ENCODE measurements at regions not wholly inside any gene's neighbourhood (a gene's known extent, or its start where the extent isn't known, plus 50 kb on each side); places are given as distances from the start of the nearest gene placed in this dataset.

DNA sequence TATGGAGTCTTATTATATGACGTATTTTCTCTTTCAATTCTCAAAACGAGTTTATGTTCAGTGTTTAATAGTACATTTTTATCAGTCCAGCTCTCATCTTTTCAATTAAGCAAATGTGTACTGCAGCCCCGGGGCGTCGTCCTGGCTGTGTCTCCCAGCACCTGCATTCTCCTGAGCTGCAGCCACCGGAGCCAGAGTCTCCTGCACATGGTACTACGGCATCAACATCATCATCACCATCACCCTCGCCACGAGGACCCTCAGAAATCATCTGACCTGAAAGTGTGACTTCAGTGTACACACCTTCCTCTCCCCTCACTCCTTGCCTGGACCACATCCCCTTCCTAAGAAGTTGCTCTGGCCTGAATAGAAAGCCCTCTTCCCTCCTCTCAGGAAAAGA, 267.7 kb upstream of the ARID1B start:
- no peak overlapping the region for H3K27ac ChIP-seq
- peaks cover 0 to 7% (median 0%) of the 10 kb centered on the region in 4 donors for H3K4me1 ChIP-seq
- intact Hi-C loops (cut with DNase I), result no loop called here
- no peaks in the 10 kb centered on the region for H3K9me3 ChIP-seq
- H3K27me3 ChIP-seq, result no peaks in the 10 kb centered on the region
- 82 to 87% methylated on average over 9 of the region's 9 CpGs for WGBS, 2 donors
- H3K36me3 ChIP-seq, result no peaks in the 10 kb centered on the region
- TF ChIP-seq POLR2A (IDR thresholded peaks at IDR 0.05), result no peak
- TF ChIP-seq, protein P1, sequence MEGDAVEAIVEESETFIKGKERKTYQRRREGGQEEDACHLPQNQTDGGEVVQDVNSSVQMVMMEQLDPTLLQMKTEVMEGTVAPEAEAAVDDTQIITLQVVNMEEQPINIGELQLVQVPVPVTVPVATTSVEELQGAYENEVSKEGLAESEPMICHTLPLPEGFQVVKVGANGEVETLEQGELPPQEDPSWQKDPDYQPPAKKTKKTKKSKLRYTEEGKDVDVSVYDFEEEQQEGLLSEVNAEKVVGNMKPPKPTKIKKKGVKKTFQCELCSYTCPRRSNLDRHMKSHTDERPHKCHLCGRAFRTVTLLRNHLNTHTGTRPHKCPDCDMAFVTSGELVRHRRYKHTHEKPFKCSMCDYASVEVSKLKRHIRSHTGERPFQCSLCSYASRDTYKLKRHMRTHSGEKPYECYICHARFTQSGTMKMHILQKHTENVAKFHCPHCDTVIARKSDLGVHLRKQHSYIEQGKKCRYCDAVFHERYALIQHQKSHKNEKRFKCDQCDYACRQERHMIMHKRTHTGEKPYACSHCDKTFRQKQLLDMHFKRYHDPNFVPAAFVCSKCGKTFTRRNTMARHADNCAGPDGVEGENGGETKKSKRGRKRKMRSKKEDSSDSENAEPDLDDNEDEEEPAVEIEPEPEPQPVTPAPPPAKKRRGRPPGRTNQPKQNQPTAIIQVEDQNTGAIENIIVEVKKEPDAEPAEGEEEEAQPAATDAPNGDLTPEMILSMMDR (IDR thresholded peaks at IDR 0.05), result no peak
- TF ChIP-seq POLR2AphosphoS5 (IDR thresholded peaks at IDR 0.05), result no peak
- no peak for DNase-seq
- no peak overlapping the region for H3K4me3 ChIP-seq

DNA sequence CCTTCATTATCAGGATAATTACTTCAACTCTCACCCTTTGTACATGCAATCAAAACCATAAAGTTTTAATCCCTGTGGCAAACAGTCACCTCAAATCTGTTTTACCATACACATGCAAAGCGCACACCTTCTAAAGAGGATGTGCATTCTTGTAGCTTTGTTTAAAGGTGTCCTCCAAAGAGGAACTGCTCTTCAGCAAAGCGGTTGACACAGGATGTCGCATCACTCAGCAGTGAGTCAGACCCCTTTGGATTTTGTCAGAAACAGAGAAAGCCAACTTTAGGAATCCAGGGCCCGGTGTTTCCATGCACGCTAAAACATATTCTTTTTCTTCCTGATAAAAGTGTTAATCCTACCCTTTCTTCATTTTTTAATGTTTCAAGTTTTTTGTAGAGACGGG, 268.3 kb upstream of the ARID1B start:
- Histone ChIP-seq H3K4me1 (peaks cover 0 to 6% (median 0%) of the 10 kb centered on the region in 4 donors), H3K4me3 (no peak overlapping the region), H3K9me3 (no peaks in the 10 kb centered on the region), H3K27ac (no peak overlapping the region), H3K27me3 (no peaks in the 10 kb centered on the region), H3K36me3 (no peaks in the 10 kb centered on the region)
- TF ChIP-seq POLR2AphosphoS5 (IDR thresholded peaks at IDR 0.05) (no peak), EP300 (IDR thresholded peaks at IDR 0.05) (no peak), POLR2A (IDR thresholded peaks at IDR 0.05) (no peak)
- TF ChIP-seq, protein P1 (IDR thresholded peaks at IDR 0.05), result no peak
- intact Hi-C loops (cut with DNase I), result no loop called here
- WGBS, 2 donors, result 70 to 87% methylated on average over 6 of the region's 6 CpGs
- no peak for DNase-seq

DNA sequence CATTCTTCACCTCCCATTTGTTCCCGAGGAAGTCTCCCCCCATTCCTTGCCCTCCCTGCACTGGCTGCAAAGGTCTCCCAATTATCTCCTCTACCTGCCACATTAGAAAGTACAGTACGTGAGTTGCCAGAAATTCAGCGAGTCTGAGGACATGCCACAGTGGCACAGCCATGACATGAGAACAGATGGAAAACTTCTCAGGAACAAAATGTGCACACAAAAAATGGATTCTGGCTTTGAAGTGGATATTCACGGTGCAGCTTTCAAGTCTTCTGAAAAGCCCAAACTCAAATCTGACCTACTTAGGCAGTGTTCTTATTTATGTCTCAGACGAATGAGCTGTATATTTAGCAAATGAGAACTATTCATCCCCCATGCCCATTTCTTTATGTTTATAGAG, 269.1 kb upstream of the ARID1B start:
- Histone ChIP-seq H3K27ac (no peak overlapping the region), H3K9me3 (no peaks in the 10 kb centered on the region), H3K4me3 (no peak overlapping the region), H3K27me3 (no peaks in the 10 kb centered on the region), H3K36me3 (no peaks in the 10 kb centered on the region), H3K4me1 (no peaks in the 10 kb centered on the region)
- TF ChIP-seq POLR2AphosphoS5 (IDR thresholded peaks at IDR 0.05) (no peak), EP300 (IDR thresholded peaks at IDR 0.05) (no peak), POLR2A (IDR thresholded peaks at IDR 0.05) (no peak)
- TF ChIP-seq, protein P1 (IDR thresholded peaks at IDR 0.05), result no peak
- 81 to 87% methylated on average over 5 of the region's 5 CpGs for WGBS, 2 donors
- DNase-seq, result no peak
- intact Hi-C loops (cut with DNase I), result no loop called here

DNA sequence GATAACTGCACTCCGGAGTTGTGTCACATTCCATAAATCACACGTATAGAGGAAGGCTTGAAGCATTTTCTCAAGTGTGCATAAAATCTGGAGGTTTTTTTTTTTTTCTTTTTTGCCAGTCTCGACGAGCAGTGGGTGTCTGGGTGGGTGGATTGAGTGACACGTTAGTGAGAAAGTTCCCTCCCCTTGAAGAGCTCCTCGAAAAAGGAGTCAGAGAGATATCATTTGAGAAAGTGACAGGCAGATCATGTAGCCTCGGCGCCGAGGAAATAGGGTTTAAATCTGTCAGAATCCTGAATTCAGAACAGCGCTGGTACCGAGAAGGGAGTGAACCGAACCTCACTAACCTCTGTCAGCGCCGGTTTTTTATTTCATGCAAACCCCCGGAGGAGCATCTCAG, 269.5 kb upstream of the ARID1B start:
- no peak for TF ChIP-seq POLR2A (IDR thresholded peaks at IDR 0.05)
- TF ChIP-seq POLR2AphosphoS5 (IDR thresholded peaks at IDR 0.05), result no peak
- no peak for TF ChIP-seq EP300 (IDR thresholded peaks at IDR 0.05)
- TF ChIP-seq, protein P1 (IDR thresholded peaks at IDR 0.05), result no peak
- Histone ChIP-seq H3K9me3 (no peaks in the 10 kb centered on the region), H3K4me3 (no peak overlapping the region), H3K4me1 (no peaks in the 10 kb centered on the region), H3K27ac (no peak overlapping the region), H3K27me3 (no peaks in the 10 kb centered on the region), H3K36me3 (no peaks in the 10 kb centered on the region)
- no peak for DNase-seq
- intact Hi-C loops (cut with DNase I), result no loop called here
- 83 to 90% methylated on average over 15 of the region's 15 CpGs for WGBS, 2 donors

DNA sequence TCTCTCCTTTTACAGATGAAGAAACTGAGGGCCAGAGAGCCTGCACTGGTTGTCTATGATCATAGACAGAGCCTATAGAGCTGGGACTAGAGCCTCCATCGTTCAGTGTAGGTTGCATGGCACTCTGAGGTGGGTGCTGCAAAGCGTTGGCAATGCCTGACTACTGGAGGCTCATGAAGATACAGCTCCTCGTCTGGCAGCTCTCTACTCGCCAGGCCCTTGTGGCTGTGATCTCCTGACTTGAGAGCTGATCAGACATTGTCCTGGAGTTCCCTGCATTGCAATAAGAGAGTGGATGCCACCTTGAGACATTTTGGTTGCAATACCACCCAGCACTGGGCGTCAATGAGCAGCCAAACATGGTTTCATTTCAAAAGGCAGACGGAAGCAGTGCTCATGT, 270.1 kb upstream of the ARID1B start:
- WGBS, 2 donors, result 75 to 83% methylated on average over 6 of the region's 6 CpGs
- intact Hi-C loops (cut with DNase I), result no loop called here
- TF ChIP-seq POLR2AphosphoS5 (IDR thresholded peaks at IDR 0.05) (no peak), POLR2A (IDR thresholded peaks at IDR 0.05) (no peak), EP300 (IDR thresholded peaks at IDR 0.05) (no peak)
- TF ChIP-seq, protein P1 (IDR thresholded peaks at IDR 0.05), result no peak
- H3K4me3 ChIP-seq, result no peak overlapping the region
- no peak for DNase-seq
- no peaks in the 10 kb centered on the region for H3K27me3 ChIP-seq
- no peaks in the 10 kb centered on the region for H3K36me3 ChIP-seq
- H3K27ac ChIP-seq, result no peak overlapping the region
- H3K4me1 ChIP-seq, result no peaks in the 10 kb centered on the region
- H3K9me3 ChIP-seq, result no peaks in the 10 kb centered on the region

All from sigmoid colon (tissue), 6 donors.